ENCODE measurements at regions not wholly inside any gene's neighbourhood (a gene's known extent, or its start where the extent isn't known, plus 50 kb on each side); places are given as distances from the start of the nearest gene placed in this dataset.

GRCh38 chr1:73167009-73167657, 884.8 kb upstream of the NEGR1 start:
- TF ChIP-seq CTCF (IDR thresholded peaks at IDR 0.05; ENCODE audit: low read length), result no peak
- TF ChIP-seq EZH2phosphoT487 (IDR thresholded peaks at IDR 0.05; ENCODE audit: low read length), result no peak
- no peak for TF ChIP-seq EZH2 (optimal IDR thresholded peaks at IDR 0.05; ENCODE audit: low read depth, low read length)
